ENCODE measurements at regions not wholly inside any gene's neighbourhood (a gene's known extent, or its start where the extent isn't known, plus 50 kb on each side); places are given as distances from the start of the nearest gene placed in this dataset.

- peaks cover 12% of the 10 kb centered on the region for H3K9me3 Mint-ChIP-seq
- no peaks in the 10 kb centered on the region for H3K36me3 Mint-ChIP-seq (ENCODE audit: low read depth)
- no peaks in the 10 kb centered on the region for H3K4me1 Mint-ChIP-seq (ENCODE audit: low read depth)
- no peaks in the 10 kb centered on the region for H3K27me3 Mint-ChIP-seq
- H3K4me3 Mint-ChIP-seq: no peak overlapping the region
- no peak overlapping the region for H3K27ac Mint-ChIP-seq
Measured at GRCh38 chr11:28879869-28880268, 771.7 kb downstream of the METTL15 start.

GRCh38 chr11:28878025-28878424 is 769.8 kb downstream of the METTL15 start:
- H3K27ac Mint-ChIP-seq: no peak overlapping the region
- H3K4me3 Mint-ChIP-seq: no peak overlapping the region
- H3K36me3 Mint-ChIP-seq (ENCODE audit: low read depth): no peaks in the 10 kb centered on the region
- H3K27me3 Mint-ChIP-seq: no peaks in the 10 kb centered on the region
- peaks cover 5% of the 10 kb centered on the region for H3K9me3 Mint-ChIP-seq
- no peaks in the 10 kb centered on the region for H3K4me1 Mint-ChIP-seq (ENCODE audit: low read depth)

GRCh38 chr11:28877340-28877739 is 769.2 kb downstream of the METTL15 start:
- no peaks in the 10 kb centered on the region for H3K4me1 Mint-ChIP-seq (ENCODE audit: low read depth)

GRCh38 chr11:28874706-28875105 is 766.5 kb downstream of the METTL15 start:
- Mint-ChIP-seq H3K27me3 (no peaks in the 10 kb centered on the region), H3K27ac (no peak overlapping the region), H3K9me3 (peaks cover 11% of the 10 kb centered on the region), H3K4me1 (ENCODE audit: low read depth) (no peaks in the 10 kb centered on the region), H3K36me3 (ENCODE audit: low read depth) (no peaks in the 10 kb centered on the region), H3K4me3 (no peak overlapping the region)

More at GRCh38 chr11:28877340-28877739, 769.2 kb downstream of the METTL15 start:
- no peak overlapping the region for H3K4me3 Mint-ChIP-seq
- no peak overlapping the region for H3K27ac Mint-ChIP-seq
- H3K36me3 Mint-ChIP-seq (ENCODE audit: low read depth): no peaks in the 10 kb centered on the region
- no peaks in the 10 kb centered on the region for H3K27me3 Mint-ChIP-seq
- peaks cover 3% of the 10 kb centered on the region for H3K9me3 Mint-ChIP-seq

GRCh38 chr11:28871090-28871489 is 762.9 kb downstream of the METTL15 start:
- Mint-ChIP-seq H3K27me3 (no peaks in the 10 kb centered on the region), H3K36me3 (ENCODE audit: low read depth) (no peaks in the 10 kb centered on the region), H3K9me3 (peaks cover 11% of the 10 kb centered on the region)

GRCh38 chr11:28863422-28863821 is 755.2 kb downstream of the METTL15 start:
- H3K4me3 Mint-ChIP-seq: no peak overlapping the region

More at GRCh38 chr11:28871090-28871489, 762.9 kb downstream of the METTL15 start:
- H3K27ac Mint-ChIP-seq: no peak overlapping the region
- H3K4me1 Mint-ChIP-seq (ENCODE audit: low read depth): no peaks in the 10 kb centered on the region
- H3K4me3 Mint-ChIP-seq: no peak overlapping the region

GRCh38 chr11:28860893-28861292 is 752.7 kb downstream of the METTL15 start:
- no peaks in the 10 kb centered on the region for H3K4me1 Mint-ChIP-seq (ENCODE audit: low read depth)
- no peaks in the 10 kb centered on the region for H3K27me3 Mint-ChIP-seq
- no peaks in the 10 kb centered on the region for H3K36me3 Mint-ChIP-seq (ENCODE audit: low read depth)
- H3K4me3 Mint-ChIP-seq: no peak overlapping the region
- peaks cover 16% of the 10 kb centered on the region for H3K9me3 Mint-ChIP-seq
- no peak overlapping the region for H3K27ac Mint-ChIP-seq

More at GRCh38 chr11:28863422-28863821, 755.2 kb downstream of the METTL15 start:
- H3K9me3 Mint-ChIP-seq: peaks cover 13% of the 10 kb centered on the region
- no peaks in the 10 kb centered on the region for H3K36me3 Mint-ChIP-seq (ENCODE audit: low read depth)
- H3K27me3 Mint-ChIP-seq: no peaks in the 10 kb centered on the region
- no peak overlapping the region for H3K27ac Mint-ChIP-seq
- no peaks in the 10 kb centered on the region for H3K4me1 Mint-ChIP-seq (ENCODE audit: low read depth)

GRCh38 chr11:28858076-28858475 is 749.9 kb downstream of the METTL15 start:
- no peak overlapping the region for H3K4me3 Mint-ChIP-seq

GRCh38 chr11:28849053-28849452 is 740.9 kb downstream of the METTL15 start:
- H3K4me3 Mint-ChIP-seq: no peak overlapping the region
- no peaks in the 10 kb centered on the region for H3K36me3 Mint-ChIP-seq (ENCODE audit: low read depth)
- H3K4me1 Mint-ChIP-seq (ENCODE audit: low read depth): no peaks in the 10 kb centered on the region

More at GRCh38 chr11:28858076-28858475, 749.9 kb downstream of the METTL15 start:
- no peak overlapping the region for H3K27ac Mint-ChIP-seq
- no peaks in the 10 kb centered on the region for H3K27me3 Mint-ChIP-seq
- no peaks in the 10 kb centered on the region for H3K4me1 Mint-ChIP-seq (ENCODE audit: low read depth)
- H3K36me3 Mint-ChIP-seq (ENCODE audit: low read depth): no peaks in the 10 kb centered on the region
- H3K9me3 Mint-ChIP-seq: peaks cover 16% of the 10 kb centered on the region

GRCh38 chr11:28842716-28843115 is 734.5 kb downstream of the METTL15 start:
- H3K36me3 Mint-ChIP-seq (ENCODE audit: low read depth): no peaks in the 10 kb centered on the region

More at GRCh38 chr11:28849053-28849452, 740.9 kb downstream of the METTL15 start:
- no peaks in the 10 kb centered on the region for H3K27me3 Mint-ChIP-seq
- peaks cover 5% of the 10 kb centered on the region for H3K9me3 Mint-ChIP-seq
- H3K27ac Mint-ChIP-seq: no peak overlapping the region

GRCh38 chr11:28838741-28839140 is 730.6 kb downstream of the METTL15 start:
- no peaks in the 10 kb centered on the region for H3K36me3 Mint-ChIP-seq (ENCODE audit: low read depth)
- H3K9me3 Mint-ChIP-seq: peaks cover 8% of the 10 kb centered on the region
- H3K27ac Mint-ChIP-seq: no peak overlapping the region
- H3K27me3 Mint-ChIP-seq: no peaks in the 10 kb centered on the region
- H3K4me3 Mint-ChIP-seq: no peak overlapping the region
- no peaks in the 10 kb centered on the region for H3K4me1 Mint-ChIP-seq (ENCODE audit: low read depth)

More at GRCh38 chr11:28842716-28843115, 734.5 kb downstream of the METTL15 start:
- no peak overlapping the region for H3K4me3 Mint-ChIP-seq
- peaks cover 3% of the 10 kb centered on the region for H3K9me3 Mint-ChIP-seq
- no peaks in the 10 kb centered on the region for H3K4me1 Mint-ChIP-seq (ENCODE audit: low read depth)
- no peaks in the 10 kb centered on the region for H3K27me3 Mint-ChIP-seq
- no peak overlapping the region for H3K27ac Mint-ChIP-seq

- H3K4me1 Mint-ChIP-seq (ENCODE audit: low read depth): no peaks in the 10 kb centered on the region
- no peak overlapping the region for H3K27ac Mint-ChIP-seq
Measured at GRCh38 chr11:28837599-28837998, 729.4 kb downstream of the METTL15 start.

GRCh38 chr11:28836285-28837081 is 728.3 kb downstream of the METTL15 start:
- Mint-ChIP-seq H3K4me3 (no peak overlapping the region), H3K27ac (no peak overlapping the region), H3K27me3 (no peaks in the 10 kb centered on the region), H3K9me3 (peaks cover 10% of the 10 kb centered on the region), H3K4me1 (ENCODE audit: low read depth) (no peaks in the 10 kb centered on the region), H3K36me3 (ENCODE audit: low read depth) (no peaks in the 10 kb centered on the region)

More at GRCh38 chr11:28837599-28837998, 729.4 kb downstream of the METTL15 start:
- H3K4me3 Mint-ChIP-seq: no peak overlapping the region
- no peaks in the 10 kb centered on the region for H3K36me3 Mint-ChIP-seq (ENCODE audit: low read depth)
- H3K9me3 Mint-ChIP-seq: peaks cover 10% of the 10 kb centered on the region
- H3K27me3 Mint-ChIP-seq: no peaks in the 10 kb centered on the region

GRCh38 chr11:28835790-28836189 is 727.6 kb downstream of the METTL15 start:
- H3K36me3 Mint-ChIP-seq (ENCODE audit: low read depth): no peaks in the 10 kb centered on the region
- H3K4me1 Mint-ChIP-seq (ENCODE audit: low read depth): no peaks in the 10 kb centered on the region
- H3K9me3 Mint-ChIP-seq: peaks cover 10% of the 10 kb centered on the region
- H3K4me3 Mint-ChIP-seq: no peak overlapping the region
- no peaks in the 10 kb centered on the region for H3K27me3 Mint-ChIP-seq
- H3K27ac Mint-ChIP-seq: no peak overlapping the region

GRCh38 chr11:28835317-28835716 is 727.1 kb downstream of the METTL15 start:
- Mint-ChIP-seq H3K4me1 (ENCODE audit: low read depth) (no peaks in the 10 kb centered on the region), H3K9me3 (peaks cover 7% of the 10 kb centered on the region), H3K27me3 (no peaks in the 10 kb centered on the region), H3K36me3 (ENCODE audit: low read depth) (no peaks in the 10 kb centered on the region), H3K4me3 (no peak overlapping the region), H3K27ac (no peak overlapping the region)

All from stimulated activated naive CD8-positive, alpha-beta T cell treated with anti-CD3 and anti-CD28 coated beads, Interleukin-15, Interleukin-2, amounts not matched to agents 100 ng/mL and 50 ng/mL, for 24 hours (primary cell).